Liver (tissue), 3 donors: ENCODE measurements at regions not wholly inside any gene's neighbourhood (a gene's known extent, or its start where the extent isn't known, plus 50 kb on each side); places are given as distances from the start of the nearest gene placed in this dataset.

Experiments used
- ATF3 ChIP-seq: IDR thresholded peaks from 2 replicates; pipeline ENCODE4 v1.6.1; 2016; ENCODE audit warnings: antibody characterized with exemption
- CTCF ChIP-seq: fragments of 150-350 bp; IDR thresholded peaks from 2 replicates; pipeline ENCODE4 v1.5.1; 2017; ENCODE audit warnings: improper control_type of control experiment, low read depth, low read length; ENCODE audit not compliant: missing input control
- EGR1 ChIP-seq, 2 donors: IDR thresholded peaks; 2 replicates each; pipeline ENCODE4 v1.6.1; 2016 to 2018; ENCODE audit warnings: antibody characterized with exemption in 2 of 2, low read depth in 2 of 2
- RAD21 ChIP-seq, 2 donors: IDR thresholded peaks; 2 replicates each; pipeline ENCODE4 v1.6.1; 2016; ENCODE audit warnings: antibody characterized with exemption in 2 of 2, mild to moderate bottlenecking in 2 of 2
- YY1 ChIP-seq: IDR thresholded peaks from 2 replicates; pipeline ENCODE4 v1.6.1; 2016; ENCODE audit warnings: antibody characterized with exemption, mild to moderate bottlenecking
- donor health status: healthy.
- donor health status: healthy.

GRCh38 chr1:164495905-164496304 is 63.1 kb upstream of the PBX1 start:
- no peak for TF ChIP-seq RAD21 (IDR thresholded peaks at IDR 0.05)
- no peak for TF ChIP-seq CTCF
- no peak for TF ChIP-seq EGR1 (IDR thresholded peaks at IDR 0.05; ENCODE audit: low read depth in 2 of 2)
- TF ChIP-seq YY1 = no peak
- no peak for TF ChIP-seq ATF3
